Tibial nerve (tissue), 3 donors: ENCODE measurements at regions not wholly inside any gene's neighbourhood (a gene's known extent, or its start where the extent isn't known, plus 50 kb on each side); places are given as distances from the start of the nearest gene placed in this dataset.
"Not testable (repeated sequence)": the region's sequence is repeated elsewhere in the genome, so short reads cannot be mapped to it uniquely, and the experiment has no call there.

Source experiments
- CTCF ChIP-seq, 5 experiments: fragments of 200-600 bp in 3 of 5; fragments of 450-650 bp in 2 of 5; sonication (generic) in 3 of 5; IDR thresholded peaks; one replicate each; pipeline ENCODE4 v1.5.1; 2016 to 2019; ENCODE audit warnings: antibody characterized with exemption in 5 of 5, mild to moderate bottlenecking in 3 of 5, moderate library complexity in 2 of 5
- POLR2A ChIP-seq, 2 donors: fragments of 450-650 bp; IDR thresholded peaks; one replicate each; pipeline ENCODE4 v1.6.1; 2017; ENCODE audit warnings: antibody characterized with exemption in 2 of 2, mild to moderate bottlenecking in 2 of 2, moderate library complexity in 2 of 2

DNA sequence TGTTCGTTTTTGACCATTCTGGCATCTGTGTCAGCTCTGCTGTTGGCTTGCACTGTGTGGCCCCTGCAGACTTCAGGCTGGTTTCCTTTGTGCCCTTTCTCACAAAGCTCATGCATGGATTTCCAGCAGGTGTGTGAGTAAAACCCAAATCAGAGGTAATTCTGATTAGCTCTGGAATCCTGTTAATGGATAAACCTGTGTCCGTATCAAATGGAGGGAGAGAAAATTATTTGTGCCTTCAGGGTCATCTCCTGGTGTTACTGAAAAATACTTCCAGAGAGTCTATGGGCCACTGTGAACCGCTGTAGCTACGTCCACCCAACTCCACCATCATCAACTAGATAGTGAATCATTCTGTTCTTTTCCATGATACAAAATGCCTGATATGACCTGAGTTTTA, 726.1 kb upstream of the TPTE start:
- not testable (repeated sequence) for TF ChIP-seq POLR2A, CTCF (IDR thresholded peaks at IDR 0.05)
